Neural crest cell (in vitro differentiated cells): ENCODE measurements at regions not wholly inside any gene's neighbourhood (a gene's known extent, or its start where the extent isn't known, plus 50 kb on each side); places are given as distances from the start of the nearest gene placed in this dataset.

Experiments
- DNase-seq: peaks from one replicate; pipeline ENCODE4 v3.0.0; 2021; ENCODE audit warnings: low read depth, mixed read lengths, low spot score
- H3K27ac Mint-ChIP-seq: one replicate; pipeline ENCODE4 v1.8.0; 2021; ENCODE audit warnings: mild to moderate bottlenecking, mixed read lengths; ENCODE audit not compliant: unreplicated experiment
- H3K27me3 Mint-ChIP-seq: 2 replicates; pipeline ENCODE4 v1.8.0; 2021; ENCODE audit warnings: low read depth, mild to moderate bottlenecking, mixed read lengths
- H3K36me3 Mint-ChIP-seq: 2 replicates; pipeline ENCODE4 v1.8.0; 2021; ENCODE audit warnings: low read depth, mild to moderate bottlenecking, mixed read lengths
- H3K4me1 Mint-ChIP-seq: 2 replicates; pipeline ENCODE4 v1.8.0; 2021; ENCODE audit warnings: mixed read lengths
- H3K4me3 Mint-ChIP-seq: one replicate; pipeline ENCODE4 v1.8.0; 2021; ENCODE audit warnings: mild to moderate bottlenecking, mixed read lengths
- H3K9me3 Mint-ChIP-seq: 2 replicates; pipeline ENCODE4 v1.8.0; 2021; ENCODE audit warnings: mixed read lengths
- TF ChIP-seq, protein P1 (sequence below): fragments of 200-600 bp; sonication (generic); conservative IDR thresholded peaks from 2 replicates; pipeline ENCODE4 v1.5.0; 2021; ENCODE audit warnings: antibody characterized with exemption, mild to moderate bottlenecking

DNA sequence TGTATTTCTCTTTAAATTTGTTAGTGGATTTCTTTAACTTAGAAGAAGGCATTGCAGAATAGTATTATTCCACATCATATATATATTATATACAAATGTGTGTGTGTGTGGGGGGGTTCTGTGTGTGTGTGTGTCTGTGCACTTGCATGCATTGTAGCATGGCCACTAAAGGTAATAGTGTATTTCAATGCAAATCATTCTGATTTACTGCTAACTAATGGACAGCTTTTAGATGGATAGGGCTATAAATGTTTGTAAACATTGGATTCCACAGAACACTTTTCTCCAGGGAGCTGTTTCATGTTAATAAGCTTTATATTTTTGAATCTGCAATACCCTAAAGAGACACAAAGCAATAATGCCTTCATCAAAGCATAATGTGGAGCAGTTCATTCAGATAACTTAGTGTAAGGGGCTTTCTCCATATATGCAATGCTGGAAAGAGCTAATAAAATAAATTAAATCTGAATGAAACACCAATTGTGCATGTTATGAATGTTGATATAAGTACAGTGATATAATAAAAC, 496.7 kb upstream of the CDH9 start:
- TF ChIP-seq, protein P1, sequence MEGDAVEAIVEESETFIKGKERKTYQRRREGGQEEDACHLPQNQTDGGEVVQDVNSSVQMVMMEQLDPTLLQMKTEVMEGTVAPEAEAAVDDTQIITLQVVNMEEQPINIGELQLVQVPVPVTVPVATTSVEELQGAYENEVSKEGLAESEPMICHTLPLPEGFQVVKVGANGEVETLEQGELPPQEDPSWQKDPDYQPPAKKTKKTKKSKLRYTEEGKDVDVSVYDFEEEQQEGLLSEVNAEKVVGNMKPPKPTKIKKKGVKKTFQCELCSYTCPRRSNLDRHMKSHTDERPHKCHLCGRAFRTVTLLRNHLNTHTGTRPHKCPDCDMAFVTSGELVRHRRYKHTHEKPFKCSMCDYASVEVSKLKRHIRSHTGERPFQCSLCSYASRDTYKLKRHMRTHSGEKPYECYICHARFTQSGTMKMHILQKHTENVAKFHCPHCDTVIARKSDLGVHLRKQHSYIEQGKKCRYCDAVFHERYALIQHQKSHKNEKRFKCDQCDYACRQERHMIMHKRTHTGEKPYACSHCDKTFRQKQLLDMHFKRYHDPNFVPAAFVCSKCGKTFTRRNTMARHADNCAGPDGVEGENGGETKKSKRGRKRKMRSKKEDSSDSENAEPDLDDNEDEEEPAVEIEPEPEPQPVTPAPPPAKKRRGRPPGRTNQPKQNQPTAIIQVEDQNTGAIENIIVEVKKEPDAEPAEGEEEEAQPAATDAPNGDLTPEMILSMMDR, result no peak
- no peak overlapping the region for H3K4me3 Mint-ChIP-seq

DNA sequence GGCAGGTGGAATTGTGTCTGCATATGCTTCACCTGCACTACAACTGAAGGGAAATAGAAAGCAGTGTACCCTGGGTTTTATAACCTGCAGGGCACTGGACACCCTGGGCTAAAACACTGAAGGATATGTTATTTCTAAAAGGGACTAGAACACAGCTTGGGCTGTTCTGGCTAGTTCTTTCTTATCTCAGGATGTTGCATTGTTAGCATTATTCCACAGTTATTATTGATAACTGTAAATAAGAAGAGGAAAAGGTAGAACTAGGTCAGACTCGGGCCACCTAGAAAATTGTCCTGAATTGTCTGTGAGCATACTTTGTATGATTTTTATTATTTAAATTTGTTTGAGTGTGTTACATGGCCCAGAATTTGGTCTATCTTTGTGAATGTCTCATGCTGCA, 493.9 kb upstream of the CDH9 start:
- TF ChIP-seq, protein P1, result no peak
- Mint-ChIP-seq H3K4me1 (no peaks in the 10 kb centered on the region), H3K36me3 (no peaks in the 10 kb centered on the region), H3K27me3 (no peaks in the 10 kb centered on the region), H3K9me3 (peaks cover 2% of the 10 kb centered on the region), H3K27ac (no peak overlapping the region), H3K4me3 (no peak overlapping the region)
- no peak for DNase-seq

More for the DNA sequence above, 496.7 kb upstream of the CDH9 start:
- Mint-ChIP-seq H3K4me1 (no peaks in the 10 kb centered on the region), H3K9me3 (no peaks in the 10 kb centered on the region), H3K27ac (no peak overlapping the region), H3K36me3 (no peaks in the 10 kb centered on the region), H3K27me3 (no peaks in the 10 kb centered on the region)
- no peak for DNase-seq

DNA sequence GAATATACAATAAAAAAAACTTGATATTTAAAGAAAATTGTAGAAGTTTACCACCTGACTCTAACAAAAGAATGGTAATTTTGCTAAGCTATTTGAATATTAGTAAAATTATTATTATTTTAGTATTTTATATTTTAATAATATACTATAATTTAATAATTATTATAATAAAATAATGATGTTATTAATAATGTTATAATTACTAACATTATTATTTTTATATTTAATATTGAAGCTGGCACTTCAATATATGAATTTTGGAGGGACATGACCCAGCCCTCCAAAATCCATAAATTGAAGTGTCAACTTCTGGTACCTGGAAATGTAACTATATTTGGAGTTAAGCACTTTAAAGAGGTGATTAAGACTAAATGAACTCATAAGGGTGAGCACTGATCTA, 486.1 kb upstream of the CDH9 start:
- Mint-ChIP-seq H3K4me3 (no peak overlapping the region), H3K36me3 (no peaks in the 10 kb centered on the region), H3K9me3 (no peaks in the 10 kb centered on the region), H3K4me1 (no peaks in the 10 kb centered on the region), H3K27me3 (no peaks in the 10 kb centered on the region), H3K27ac (no peak overlapping the region)
- TF ChIP-seq, protein P1, result no peak
- DNase-seq, result no peak

DNA sequence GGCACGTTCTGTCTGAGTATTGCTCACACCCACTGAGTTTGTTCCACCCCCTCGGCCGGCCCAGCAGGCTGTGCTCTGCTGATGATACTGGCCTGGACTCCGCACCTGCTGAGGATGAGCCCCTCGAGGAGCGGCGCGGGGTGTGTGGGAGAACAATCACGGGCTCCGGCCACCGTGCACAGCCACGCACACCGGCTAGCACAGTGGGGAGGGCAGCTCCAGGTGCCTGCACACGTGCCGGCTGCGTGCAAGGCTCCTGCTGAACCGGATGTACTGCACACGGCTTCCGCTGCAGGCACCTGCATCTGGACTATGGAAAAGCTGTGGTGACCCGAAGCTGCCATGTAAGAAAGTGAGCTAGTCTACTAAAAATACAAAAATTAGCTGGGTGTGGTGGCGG, 485.2 kb upstream of the CDH9 start:
- peaks cover 4% of the 10 kb centered on the region for H3K9me3 Mint-ChIP-seq
- H3K36me3 Mint-ChIP-seq, result peaks cover 4% of the 10 kb centered on the region
- TF ChIP-seq, protein P1, result no peak
- no peak overlapping the region for H3K27ac Mint-ChIP-seq
- H3K27me3 Mint-ChIP-seq, result no peaks in the 10 kb centered on the region
- DNase-seq, result no peak
- H3K4me3 Mint-ChIP-seq, result no peak overlapping the region
- no peaks in the 10 kb centered on the region for H3K4me1 Mint-ChIP-seq

DNA sequence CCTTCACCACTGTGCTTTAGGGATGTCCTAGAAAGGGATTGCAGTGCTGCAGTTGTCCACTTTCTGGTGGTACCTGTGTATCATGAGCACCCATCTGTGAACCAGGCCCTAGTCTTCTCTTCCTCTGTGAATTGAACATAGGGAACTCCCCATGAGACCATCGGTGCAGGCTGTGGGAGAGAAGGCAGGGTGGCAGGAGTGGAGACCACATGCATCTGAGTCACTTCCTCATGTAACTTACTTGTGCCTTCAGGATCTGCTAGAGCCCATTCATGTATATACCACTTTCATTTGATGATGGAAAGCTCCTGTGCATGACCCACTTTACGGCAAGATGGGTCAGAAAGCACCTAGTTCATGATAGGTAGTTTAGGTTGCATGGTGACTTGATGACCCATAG, 478.1 kb upstream of the CDH9 start:
- H3K4me3 Mint-ChIP-seq, result no peak overlapping the region
- TF ChIP-seq, protein P1, result no peak
- H3K36me3 Mint-ChIP-seq, result peaks cover 4% of the 10 kb centered on the region
- H3K27me3 Mint-ChIP-seq, result no peaks in the 10 kb centered on the region
- no peak overlapping the region for H3K27ac Mint-ChIP-seq
- peaks cover 7% of the 10 kb centered on the region for H3K9me3 Mint-ChIP-seq
- DNase-seq, result no peak
- no peaks in the 10 kb centered on the region for H3K4me1 Mint-ChIP-seq

DNA sequence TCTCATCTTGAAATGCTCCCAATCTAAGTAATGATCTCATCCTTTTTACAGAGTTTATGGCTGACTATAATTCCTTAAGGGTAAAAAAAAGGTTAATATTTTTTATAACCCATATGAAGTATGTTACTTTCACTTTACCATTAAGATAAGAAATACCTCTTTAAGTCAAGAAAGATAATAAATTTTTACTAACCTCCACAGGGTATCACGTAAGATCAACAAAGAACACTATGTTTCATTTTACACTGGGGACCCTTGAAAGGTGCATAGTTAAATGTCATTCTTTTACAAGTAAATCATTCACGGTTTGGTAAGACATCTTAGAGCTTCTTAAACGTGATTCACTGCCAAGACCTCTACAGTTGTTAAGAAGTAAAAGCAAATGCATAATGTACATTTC, 472.7 kb upstream of the CDH9 start:
- no peak overlapping the region for H3K4me3 Mint-ChIP-seq
- DNase-seq, result no peak
- H3K36me3 Mint-ChIP-seq, result no peaks in the 10 kb centered on the region
- no peaks in the 10 kb centered on the region for H3K4me1 Mint-ChIP-seq
- H3K27me3 Mint-ChIP-seq, result no peaks in the 10 kb centered on the region
- TF ChIP-seq, protein P1, result no peak
- H3K9me3 Mint-ChIP-seq, result peaks cover 3% of the 10 kb centered on the region
- no peak overlapping the region for H3K27ac Mint-ChIP-seq
